ENCODE measurements at regions not wholly inside any gene's neighbourhood (a gene's known extent, or its start where the extent isn't known, plus 50 kb on each side); places are given as distances from the start of the nearest gene placed in this dataset.

DNA sequence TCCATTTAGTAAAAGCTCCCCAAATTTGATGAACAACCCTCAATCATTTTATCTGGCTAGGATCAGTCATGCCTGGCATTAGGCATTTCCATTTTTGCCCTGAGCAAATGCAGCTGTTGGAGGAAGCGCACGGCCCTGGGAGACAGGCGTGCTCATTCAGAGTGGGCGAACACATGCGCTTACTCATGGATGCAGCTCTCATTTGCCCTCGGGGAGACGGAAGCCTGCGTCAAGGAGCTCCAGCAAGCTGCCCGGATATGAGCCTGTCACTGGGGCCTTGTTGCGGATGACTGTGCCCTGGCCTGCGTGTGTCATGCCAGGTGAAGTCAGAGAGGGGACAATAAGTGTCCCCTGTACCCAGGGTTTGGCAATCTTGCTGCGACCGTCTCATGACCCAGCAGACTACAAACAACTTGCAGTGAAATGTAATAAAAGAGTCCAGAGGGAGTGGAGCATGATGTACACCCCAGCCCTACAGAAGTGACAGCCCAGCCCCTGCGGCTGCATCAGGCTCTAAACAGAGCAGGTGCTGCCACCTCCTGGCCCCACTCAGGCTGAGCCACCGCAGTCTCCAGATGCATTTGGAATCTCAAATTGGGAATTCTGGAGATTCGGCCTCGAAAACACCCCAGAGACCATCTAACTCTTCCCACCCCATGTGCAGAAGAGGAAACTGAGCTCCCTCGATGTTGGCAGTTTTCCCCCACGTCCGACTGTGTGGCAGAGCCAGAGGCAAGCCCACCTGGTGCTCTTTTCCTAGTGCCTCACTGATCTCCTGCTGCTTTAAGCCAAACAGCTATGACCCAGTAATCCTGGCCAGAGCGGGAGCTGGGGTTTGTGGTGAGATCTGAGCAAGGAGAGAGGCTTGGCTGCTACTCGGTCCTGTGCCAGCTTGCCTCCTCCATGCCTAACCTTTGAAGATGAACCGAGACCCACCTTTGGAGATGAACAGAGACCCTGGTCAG, 105.0 kb upstream of the ALK start:
- peak; percentile 72 for TF ChIP-seq CTCF (conservative IDR thresholded peaks at IDR 0.05)
- TF ChIP-seq EZH2 (IDR thresholded peaks at IDR 0.05; ENCODE audit: low read depth), result no peak

Data from PC-9 (cell line).